Ovary (tissue), 7 donors: ENCODE measurements at regions not wholly inside any gene's neighbourhood (a gene's known extent, or its start where the extent isn't known, plus 50 kb on each side); places are given as distances from the start of the nearest gene placed in this dataset.

Experiments used
- DNase-seq, 5 donors: peaks; one replicate each; pipeline ENCODE4 v3.0.0-alpha.2; 2019 to 2020
- H3K27ac ChIP-seq, 2 donors: fragments of 200-600 bp; one replicate each; pipeline versions ENCODE4 v1.5.1 to v1.8.0; 2019 to 2022
- H3K27me3 ChIP-seq: fragments of 200-600 bp; one replicate; pipeline ENCODE4 v1.8.0; 2022
- H3K36me3 ChIP-seq: fragments of 200-600 bp; sonication (generic); one replicate; pipeline ENCODE4 v1.5.1; 2019
- H3K4me1 ChIP-seq: one replicate; pipeline ENCODE4 v1.8.1; 2013; ENCODE audit warnings: mild to moderate bottlenecking, moderate library complexity; ENCODE audit not compliant: insufficient read depth
- H3K4me3 ChIP-seq: fragments of 200-600 bp; sonication (generic); one replicate; pipeline ENCODE4 v1.5.1; 2017
- H3K9me3 ChIP-seq, 2 donors: fragments of 200-600 bp in 1 of 2; sonication (generic) in 1 of 2; one replicate each; pipeline versions ENCODE4 v1.5.1 to v1.8.1; 2013 to 2019; ENCODE audit warnings: mild to moderate bottlenecking in 1 of 2, moderate library complexity in 1 of 2
- EP300 ChIP-seq: sonication (generic); formaldehyde crosslinking; IDR thresholded peaks from one replicate; pipeline ENCODE4 v1.6.1; 2017; ENCODE audit warnings: antibody characterized with exemption
- POLR2A ChIP-seq: fragments of 450-650 bp; IDR thresholded peaks from one replicate; pipeline ENCODE4 v1.6.1; 2017; ENCODE audit warnings: antibody characterized with exemption, mild to moderate bottlenecking, moderate library complexity
- WGBS, 3 donors: extraction: QIAGEN DNeasy Blood & Tissue Kit in 1 of 3; methylation state at CpG; one replicate each; pipeline versions ENCODE4 v1.1.5 to v1.1.7; 2013 to 2017; 5-methylcytosine and 5-hydroxymethylcytosine counted together
- intact Hi-C, 4 donors: fragments of 100-400 bp; cut with DNase I; formaldehyde crosslinking; loops; one replicate each; pipeline versions ENCODE4 v1.11.0 to v1.15.1; 2022 to 2023
- TF ChIP-seq, protein P1 (sequence below), 3 donors: fragments of 450-650 bp in 2 of 3; fragments of 200-600 bp in 1 of 3; IDR thresholded peaks; one replicate each; pipeline versions ENCODE4 v1.5.1 to v1.8.0; 2016 to 2022; ENCODE audit warnings: antibody characterized with exemption in 3 of 3, mild to moderate bottlenecking in 1 of 3
- donor health status: DM: no; HTN: no; CAD: no; lungs with moderate emphysema.
- donor health status: DM: no; HTN: no; CAD: no.
- donor health status: Bipolar disorder and iron deficiency.
- donor health status: DM: no; HTN: no; CAD: no.
- donor health status: DM: yes; HTN: yes; CAD: no.

DNA sequence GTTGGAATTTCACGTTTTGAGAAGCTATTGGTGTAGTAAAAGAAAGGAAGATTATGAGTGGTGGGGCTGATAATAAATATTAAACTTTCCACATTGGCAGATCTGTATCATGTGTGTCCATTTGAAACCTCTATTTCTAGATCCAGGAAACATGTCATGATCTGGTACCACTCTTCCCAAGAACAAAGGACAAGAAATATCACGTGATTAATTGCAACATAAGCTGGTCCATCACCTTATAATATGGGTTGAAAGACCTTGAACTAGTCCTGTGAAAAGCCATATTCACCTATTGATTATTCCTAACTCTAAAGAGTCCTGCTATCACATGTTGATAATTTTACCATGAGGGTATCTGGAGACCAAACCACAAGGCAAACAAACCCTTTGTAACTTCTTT, 335.3 kb upstream of the SMIM21 start:
- Histone ChIP-seq H3K4me1 (no peaks in the 10 kb centered on the region), H3K9me3 (no peaks in the 10 kb centered on the region), H3K36me3 (no peaks in the 10 kb centered on the region), H3K27me3 (no peaks in the 10 kb centered on the region), H3K4me3 (no peak overlapping the region), H3K27ac (no peak overlapping the region)
- no peak for DNase-seq
- WGBS, 3 donors = 75 to 78% (median 78%) methylated on average over 2 of the region's 2 CpGs
- intact Hi-C loops = loop anchor here in 1 of 4 donors (2.0 kb wide), 1 partner anchor 24 kb away; no protein-coding TSS in a partner anchor
- TF ChIP-seq, protein P1, sequence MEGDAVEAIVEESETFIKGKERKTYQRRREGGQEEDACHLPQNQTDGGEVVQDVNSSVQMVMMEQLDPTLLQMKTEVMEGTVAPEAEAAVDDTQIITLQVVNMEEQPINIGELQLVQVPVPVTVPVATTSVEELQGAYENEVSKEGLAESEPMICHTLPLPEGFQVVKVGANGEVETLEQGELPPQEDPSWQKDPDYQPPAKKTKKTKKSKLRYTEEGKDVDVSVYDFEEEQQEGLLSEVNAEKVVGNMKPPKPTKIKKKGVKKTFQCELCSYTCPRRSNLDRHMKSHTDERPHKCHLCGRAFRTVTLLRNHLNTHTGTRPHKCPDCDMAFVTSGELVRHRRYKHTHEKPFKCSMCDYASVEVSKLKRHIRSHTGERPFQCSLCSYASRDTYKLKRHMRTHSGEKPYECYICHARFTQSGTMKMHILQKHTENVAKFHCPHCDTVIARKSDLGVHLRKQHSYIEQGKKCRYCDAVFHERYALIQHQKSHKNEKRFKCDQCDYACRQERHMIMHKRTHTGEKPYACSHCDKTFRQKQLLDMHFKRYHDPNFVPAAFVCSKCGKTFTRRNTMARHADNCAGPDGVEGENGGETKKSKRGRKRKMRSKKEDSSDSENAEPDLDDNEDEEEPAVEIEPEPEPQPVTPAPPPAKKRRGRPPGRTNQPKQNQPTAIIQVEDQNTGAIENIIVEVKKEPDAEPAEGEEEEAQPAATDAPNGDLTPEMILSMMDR (IDR thresholded peaks at IDR 0.05) = no peak
- TF ChIP-seq POLR2A (no peak), EP300 (no peak)

DNA sequence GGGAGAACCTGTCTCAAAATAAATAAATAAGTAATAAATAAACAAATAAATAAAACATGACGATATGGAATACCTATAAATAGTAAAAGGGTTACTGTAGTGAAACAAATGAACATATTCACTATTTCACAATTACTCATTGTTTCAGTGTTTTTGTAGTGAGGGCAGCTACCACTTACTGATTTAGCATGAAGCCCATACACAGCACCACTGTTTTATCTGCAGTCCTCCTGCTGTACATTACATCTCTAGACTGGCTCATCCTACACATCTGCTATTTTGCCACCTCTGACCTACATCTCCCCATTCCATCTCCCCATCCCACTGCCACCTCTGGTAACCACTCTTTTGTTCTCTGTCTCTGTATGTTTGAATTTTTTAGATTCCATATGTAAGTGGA, 332.7 kb upstream of the SMIM21 start:
- no peak for DNase-seq
- no peak for TF ChIP-seq POLR2A
- Histone ChIP-seq H3K27ac (no peak overlapping the region), H3K27me3 (no peaks in the 10 kb centered on the region), H3K4me3 (no peak overlapping the region), H3K36me3 (no peaks in the 10 kb centered on the region), H3K9me3 (no peaks in the 10 kb centered on the region), H3K4me1 (no peaks in the 10 kb centered on the region)
- intact Hi-C loops = no loop called here
- 71 to 79% (median 79%) methylated on average over 1 of the region's 1 CpG for WGBS, 3 donors

DNA sequence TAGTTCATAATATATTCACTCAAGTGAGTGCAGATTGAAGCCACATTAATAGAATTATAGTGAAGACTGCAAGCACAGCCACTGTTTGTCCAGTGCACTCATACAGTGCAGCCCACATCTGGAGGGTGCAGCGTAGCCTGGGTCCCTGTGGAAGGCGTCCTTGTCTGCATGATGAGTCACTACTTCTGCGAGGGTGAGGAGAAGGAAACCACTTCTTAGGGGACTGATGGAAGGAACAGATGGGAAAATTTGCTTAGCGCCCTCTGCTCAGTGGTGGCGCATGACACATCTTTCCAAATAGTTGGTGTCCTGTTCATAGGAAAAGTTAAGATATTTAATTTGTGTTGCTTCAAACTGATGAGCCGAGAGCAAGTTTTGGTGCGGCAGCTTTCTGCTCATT, 330.4 kb upstream of the SMIM21 start:
- WGBS, 3 donors = 63 to 71% (median 64%) methylated on average over 7 of the region's 7 CpGs
- H3K27ac ChIP-seq = no peak overlapping the region
- H3K9me3 ChIP-seq = no peaks in the 10 kb centered on the region
- H3K4me1 ChIP-seq = no peaks in the 10 kb centered on the region
- no peak for DNase-seq
- TF ChIP-seq EP300 (no peak), POLR2A (no peak)
- TF ChIP-seq, protein P1 (IDR thresholded peaks at IDR 0.05) = no peak
- intact Hi-C loops = loop anchor here in 1 of 4 donors (5.0 kb wide), 1 partner anchor 1826 kb away; no protein-coding TSS in a partner anchor
- H3K27me3 ChIP-seq = no peaks in the 10 kb centered on the region
- H3K4me3 ChIP-seq = no peak overlapping the region
- H3K36me3 ChIP-seq = no peaks in the 10 kb centered on the region

DNA sequence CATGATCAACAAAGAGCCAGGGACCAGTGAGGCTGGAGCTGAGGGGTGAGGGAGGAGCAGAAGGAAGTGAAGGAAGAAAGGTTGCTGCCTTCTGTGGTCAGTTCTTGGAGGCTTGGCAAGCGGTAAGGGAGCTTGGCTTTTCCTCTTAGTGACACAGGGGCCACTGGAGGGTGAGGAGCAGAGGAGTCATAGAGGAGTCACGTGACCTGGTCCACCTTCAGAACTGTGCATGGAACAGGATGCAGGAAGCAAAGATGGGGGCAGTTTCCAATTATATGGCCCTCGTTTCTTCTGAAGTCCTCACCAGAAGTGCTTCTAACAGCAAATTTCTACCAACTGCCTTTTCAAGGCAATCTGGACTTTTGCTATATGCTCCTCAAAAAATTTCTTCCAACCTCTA, 326.9 kb upstream of the SMIM21 start:
- H3K4me1 ChIP-seq = peaks cover 4% of the 10 kb centered on the region
- no peak for DNase-seq
- H3K27me3 ChIP-seq = no peaks in the 10 kb centered on the region

DNA sequence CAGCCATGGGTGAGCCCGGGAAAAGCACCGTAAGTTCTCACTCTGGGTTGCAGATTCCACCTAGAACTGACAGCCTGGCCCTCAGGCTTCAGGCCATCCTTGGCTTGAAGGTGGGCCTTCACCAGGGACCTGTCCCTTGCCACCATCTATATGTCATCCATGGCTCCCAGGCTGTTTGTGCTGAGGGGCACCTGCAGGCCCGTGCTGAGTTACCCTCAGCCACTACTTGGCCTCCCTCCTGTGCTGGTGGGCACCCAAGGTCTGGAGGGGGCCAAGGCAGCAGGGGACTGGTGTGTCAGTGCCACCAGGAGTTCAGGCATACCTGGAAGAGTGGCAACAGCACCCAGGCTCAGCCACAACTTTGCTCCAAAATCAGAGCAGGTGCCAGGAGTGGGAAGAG, 326.2 kb upstream of the SMIM21 start:
- TF ChIP-seq POLR2A (no peak), EP300 (no peak)
- TF ChIP-seq, protein P1 (IDR thresholded peaks at IDR 0.05) = no peak
- no peak overlapping the region for H3K4me3 ChIP-seq
- H3K27ac ChIP-seq = no peak overlapping the region
- no peaks in the 10 kb centered on the region for H3K9me3 ChIP-seq
- no peaks in the 10 kb centered on the region for H3K27me3 ChIP-seq
- peaks cover 4% of the 10 kb centered on the region for H3K4me1 ChIP-seq
- no peaks in the 10 kb centered on the region for H3K36me3 ChIP-seq
- intact Hi-C loops = no loop called here
- 87 to 95% (median 93%) methylated on average over 3 of the region's 3 CpGs for WGBS, 3 donors
- DNase-seq = no peak

More for the DNA sequence above, 326.9 kb upstream of the SMIM21 start:
- 88 to 93% (median 89%) methylated on average over 3 of the region's 3 CpGs for WGBS, 3 donors
- H3K27ac ChIP-seq = no peak overlapping the region
- H3K36me3 ChIP-seq = no peaks in the 10 kb centered on the region
- no peak overlapping the region for H3K4me3 ChIP-seq
- no peaks in the 10 kb centered on the region for H3K9me3 ChIP-seq
- no peak for TF ChIP-seq POLR2A
- TF ChIP-seq, protein P1 (IDR thresholded peaks at IDR 0.05) = no peak
- no peak for TF ChIP-seq EP300
- intact Hi-C loops = no loop called here
